Immature natural killer cell (primary cell): ENCODE measurements at regions not wholly inside any gene's neighbourhood (a gene's known extent, or its start where the extent isn't known, plus 50 kb on each side); places are given as distances from the start of the nearest gene placed in this dataset.

Experiments
- DNase-seq, 3 donors: peaks; one replicate each; pipeline ENCODE4 v3.0.0; 2022; ENCODE audit warnings: mixed read lengths in 1 of 3
- H3K27ac Mint-ChIP-seq, 6 donors: one replicate each; pipeline ENCODE4 v1.8.0; 2020; ENCODE audit warnings: mixed read lengths in 6 of 6, mild to moderate bottlenecking in 5 of 6, inconsistent platforms in 4 of 6, moderate library complexity in 3 of 6
- H3K27me3 Mint-ChIP-seq, 3 donors: one replicate each; pipeline ENCODE4 v1.8.0; 2020 to 2021; ENCODE audit warnings: low read depth in 3 of 3, mild to moderate bottlenecking in 3 of 3, mixed read lengths in 3 of 3, moderate library complexity in 3 of 3, inconsistent platforms in 1 of 3
- H3K36me3 Mint-ChIP-seq, 3 donors: one replicate each; pipeline ENCODE4 v1.8.0; 2020; ENCODE audit warnings: mixed read lengths in 3 of 3, inconsistent platforms in 2 of 3, mild to moderate bottlenecking in 2 of 3
- H3K4me1 Mint-ChIP-seq, 2 donors: one replicate each; pipeline ENCODE4 v1.8.0; 2020; ENCODE audit warnings: inconsistent platforms in 2 of 2, mild to moderate bottlenecking in 2 of 2, mixed read lengths in 2 of 2, moderate library complexity in 1 of 2
- H3K4me3 Mint-ChIP-seq, 5 donors: one replicate each; pipeline ENCODE4 v1.8.0; 2020; ENCODE audit warnings: mild to moderate bottlenecking in 5 of 5, mixed read lengths in 5 of 5, inconsistent platforms in 3 of 5, moderate library complexity in 3 of 5
- H3K9me3 Mint-ChIP-seq, 6 donors: one replicate each; pipeline ENCODE4 v1.8.0; 2020; ENCODE audit warnings: mild to moderate bottlenecking in 6 of 6, mixed read lengths in 6 of 6, inconsistent platforms in 4 of 6, moderate library complexity in 3 of 6

DNA sequence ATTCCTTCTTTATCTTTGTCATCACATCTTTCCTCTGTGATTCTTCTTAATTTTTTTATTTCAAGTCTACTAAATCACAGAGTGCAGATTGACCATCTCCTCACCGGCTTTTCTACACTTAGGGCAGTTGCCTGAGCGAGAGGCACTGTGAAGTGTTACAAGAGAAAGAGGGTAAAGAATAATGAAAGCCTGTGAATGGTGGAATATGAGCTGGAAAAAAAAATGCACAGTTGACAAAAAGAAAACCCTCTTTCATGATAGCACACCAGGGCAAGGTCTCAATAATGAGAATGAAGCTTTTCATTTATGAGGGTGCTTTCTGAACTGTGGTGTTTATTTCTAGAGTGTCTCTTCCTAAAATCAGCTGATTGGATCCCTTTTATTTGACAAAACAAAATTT lies 106.2 kb upstream of the PDE3A start:
- no peaks in the 10 kb centered on the region for H3K4me1 Mint-ChIP-seq
- H3K4me3 Mint-ChIP-seq = no peak overlapping the region
- H3K9me3 Mint-ChIP-seq = peaks cover 0 to 3% (median 0%) of the 10 kb centered on the region in 6 donors
- no peaks in the 10 kb centered on the region for H3K27me3 Mint-ChIP-seq
- no peak for DNase-seq
- H3K27ac Mint-ChIP-seq = no peak overlapping the region
- H3K36me3 Mint-ChIP-seq = no peaks in the 10 kb centered on the region

DNA sequence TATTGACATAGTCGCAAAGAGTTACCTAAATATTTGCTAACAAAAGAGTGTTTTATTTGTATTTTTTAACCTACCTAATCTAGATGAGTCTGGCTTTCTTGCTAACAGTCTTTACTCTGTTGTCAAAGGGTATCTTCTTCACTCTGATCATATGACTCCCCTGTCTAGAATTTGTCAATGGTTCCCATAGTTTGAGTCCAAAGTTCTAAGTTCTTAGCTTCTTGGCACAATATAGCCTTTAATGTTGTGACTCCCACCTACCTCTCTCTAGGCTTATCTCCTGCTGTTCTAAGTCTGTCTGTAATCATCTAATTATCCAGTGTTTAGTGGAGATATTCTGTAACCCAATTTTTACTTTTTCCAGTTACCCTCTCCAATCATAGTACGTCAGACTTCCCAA lies 104.3 kb upstream of the PDE3A start:
- no peak for DNase-seq
- no peaks in the 10 kb centered on the region for H3K4me1 Mint-ChIP-seq
- no peak overlapping the region for H3K27ac Mint-ChIP-seq
- H3K4me3 Mint-ChIP-seq = no peak overlapping the region
- no peaks in the 10 kb centered on the region for H3K36me3 Mint-ChIP-seq
- peaks cover 0 to 3% (median 0%) of the 10 kb centered on the region in 6 donors for H3K9me3 Mint-ChIP-seq
- H3K27me3 Mint-ChIP-seq = no peaks in the 10 kb centered on the region

DNA sequence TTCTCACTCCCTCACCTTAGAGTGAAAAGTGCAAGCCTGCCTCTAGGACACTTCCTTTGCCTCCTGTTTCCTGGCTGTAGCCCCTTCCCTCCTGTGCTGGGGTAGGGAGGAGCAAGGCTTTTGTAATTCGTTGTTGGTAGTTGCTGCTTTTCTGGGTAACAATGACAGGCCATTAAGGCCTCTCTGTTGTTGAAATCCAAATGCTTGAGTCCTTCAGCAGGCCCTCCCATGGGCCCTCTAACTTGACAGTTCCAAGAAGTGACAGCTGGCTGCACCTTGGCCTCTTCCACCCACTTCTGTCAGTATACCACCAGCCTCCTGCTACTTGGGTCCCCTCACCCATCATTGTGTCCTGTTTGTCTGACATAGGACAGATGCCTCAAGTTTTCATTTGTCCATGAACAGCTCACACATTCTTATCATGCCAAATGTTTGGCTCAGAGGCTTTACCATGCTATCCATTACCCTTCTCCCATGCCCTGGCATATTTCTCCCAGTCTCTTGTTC lies 103.7 kb upstream of the PDE3A start:
- no peak overlapping the region for H3K4me3 Mint-ChIP-seq
- H3K36me3 Mint-ChIP-seq = no peaks in the 10 kb centered on the region
- H3K4me1 Mint-ChIP-seq = no peaks in the 10 kb centered on the region
- H3K27me3 Mint-ChIP-seq = no peaks in the 10 kb centered on the region
- peaks cover 0 to 3% (median 0%) of the 10 kb centered on the region in 6 donors for H3K9me3 Mint-ChIP-seq
- DNase-seq = no peak
- H3K27ac Mint-ChIP-seq = no peak overlapping the region

DNA sequence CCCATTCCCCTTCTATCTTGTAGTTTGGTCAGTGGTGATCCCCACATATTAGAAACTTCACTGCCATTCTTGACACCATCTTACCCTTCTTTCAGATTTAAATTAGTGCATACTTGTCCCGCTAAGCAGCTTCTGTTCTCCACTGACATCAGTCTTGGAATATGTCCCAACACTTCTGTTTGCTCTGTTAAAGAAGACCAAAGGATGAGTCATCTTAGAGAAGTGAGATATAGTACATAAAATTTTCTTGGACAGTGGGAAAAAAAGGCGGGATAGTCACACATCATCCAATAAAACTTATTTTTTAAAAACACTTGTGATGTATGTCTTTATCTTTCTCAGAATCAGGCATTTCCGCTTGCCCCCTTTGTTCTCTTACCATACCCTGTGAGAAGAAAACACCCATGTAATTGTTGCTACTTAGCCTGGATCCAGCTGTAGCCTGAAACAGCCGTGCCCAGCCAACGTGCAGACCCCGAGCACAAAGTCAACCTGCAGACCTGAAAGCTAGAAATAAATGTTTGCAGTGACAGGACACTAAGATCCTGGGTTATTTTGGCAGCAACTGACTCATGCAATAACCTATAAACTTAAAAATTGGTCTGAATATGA lies 100.1 kb upstream of the PDE3A start:
- Mint-ChIP-seq H3K27me3 (no peaks in the 10 kb centered on the region), H3K27ac (no peak overlapping the region), H3K36me3 (no peaks in the 10 kb centered on the region), H3K4me1 (no peaks in the 10 kb centered on the region), H3K4me3 (no peak overlapping the region), H3K9me3 (peaks cover 0 to 3% (median 0%) of the 10 kb centered on the region in 6 donors)
- no peak for DNase-seq

DNA sequence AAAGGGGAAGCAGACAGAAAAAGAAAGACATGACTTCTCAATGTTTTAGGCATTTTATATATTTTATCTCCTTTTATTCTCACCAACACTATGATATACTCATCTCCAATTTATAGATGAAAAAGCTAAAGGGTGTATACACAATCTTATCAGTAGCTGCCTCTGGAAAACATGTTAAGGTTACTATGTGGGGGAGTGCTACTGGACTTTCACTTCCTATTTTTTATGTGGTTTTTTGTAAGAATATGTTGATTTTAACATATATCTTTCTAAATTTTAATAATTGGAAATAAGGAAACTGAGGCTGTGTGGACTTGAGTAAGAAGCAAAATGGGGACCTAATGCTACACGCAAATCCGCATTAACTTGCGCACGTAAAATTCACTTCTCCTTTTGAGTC lies 99.6 kb upstream of the PDE3A start:
- H3K27ac Mint-ChIP-seq = no peak overlapping the region
- no peak overlapping the region for H3K4me3 Mint-ChIP-seq
- H3K27me3 Mint-ChIP-seq = no peaks in the 10 kb centered on the region
- no peak for DNase-seq
- H3K4me1 Mint-ChIP-seq = no peaks in the 10 kb centered on the region
- peaks cover 0 to 3% (median 0%) of the 10 kb centered on the region in 6 donors for H3K9me3 Mint-ChIP-seq
- H3K36me3 Mint-ChIP-seq = no peaks in the 10 kb centered on the region

DNA sequence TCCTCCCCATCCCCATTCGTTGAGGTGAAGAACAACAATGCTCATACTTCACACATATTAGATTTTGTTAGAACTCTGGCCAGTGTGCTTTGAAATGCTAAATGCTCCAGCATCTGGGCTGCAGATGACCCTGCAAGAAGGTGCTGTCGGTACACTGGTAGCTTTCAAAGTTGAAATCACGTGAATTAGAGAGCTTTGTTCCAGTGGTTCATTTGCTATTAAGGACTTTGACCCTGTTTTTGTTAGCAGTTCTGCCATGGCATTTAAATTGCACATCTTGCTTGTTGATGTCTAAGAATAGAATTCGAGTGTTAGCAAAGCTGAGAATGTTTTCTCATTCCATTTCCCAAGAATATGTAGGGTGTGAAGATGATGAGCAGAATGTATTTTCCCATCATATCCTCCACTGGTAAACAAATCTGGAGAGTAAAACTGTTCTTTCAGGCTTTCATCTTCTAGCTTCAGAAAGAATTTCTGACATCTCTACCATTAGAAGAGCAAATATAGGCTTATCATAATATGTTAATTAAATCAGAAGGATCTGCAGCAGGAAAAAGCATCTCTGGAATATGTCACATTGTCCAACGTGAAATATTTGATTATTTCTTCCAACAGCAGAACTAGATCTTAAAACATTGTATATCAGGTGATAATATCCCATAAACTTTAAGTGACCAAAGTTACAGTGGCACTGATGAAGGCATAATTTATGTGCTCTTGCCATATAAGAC lies 98.8 kb upstream of the PDE3A start:
- H3K4me3 Mint-ChIP-seq = no peak overlapping the region
- H3K36me3 Mint-ChIP-seq = no peaks in the 10 kb centered on the region

DNA sequence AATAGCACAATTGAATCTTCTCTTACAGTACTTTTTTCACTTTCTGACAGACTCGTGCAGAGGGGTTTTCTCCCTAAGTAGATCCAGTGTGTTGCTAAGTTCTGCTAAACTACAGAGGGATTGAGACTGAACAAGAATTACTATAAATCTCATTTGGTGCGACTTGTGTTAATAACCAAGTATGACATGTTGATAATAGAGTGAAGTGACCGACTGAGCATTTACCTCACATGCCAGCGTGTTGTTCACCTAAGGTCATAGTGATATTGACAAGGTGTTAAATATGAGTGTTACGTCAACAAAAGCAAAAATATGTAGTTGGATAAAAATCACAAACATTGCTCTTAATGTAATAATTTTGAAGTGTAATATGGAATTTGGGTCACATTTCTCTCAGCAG lies 97.8 kb upstream of the PDE3A start:
- H3K9me3 Mint-ChIP-seq = peaks cover 0 to 3% (median 0%) of the 10 kb centered on the region in 6 donors
- H3K27ac Mint-ChIP-seq = no peak overlapping the region
- H3K4me3 Mint-ChIP-seq = no peak overlapping the region
- no peaks in the 10 kb centered on the region for H3K4me1 Mint-ChIP-seq
- H3K36me3 Mint-ChIP-seq = no peaks in the 10 kb centered on the region
- H3K27me3 Mint-ChIP-seq = no peaks in the 10 kb centered on the region
- DNase-seq = no peak

More for the DNA sequence above, 98.8 kb upstream of the PDE3A start:
- H3K27me3 Mint-ChIP-seq = no peaks in the 10 kb centered on the region
- H3K9me3 Mint-ChIP-seq = peaks cover 0 to 3% (median 0%) of the 10 kb centered on the region in 6 donors
- DNase-seq = no peak
- no peaks in the 10 kb centered on the region for H3K4me1 Mint-ChIP-seq
- H3K27ac Mint-ChIP-seq = no peak overlapping the region

DNA sequence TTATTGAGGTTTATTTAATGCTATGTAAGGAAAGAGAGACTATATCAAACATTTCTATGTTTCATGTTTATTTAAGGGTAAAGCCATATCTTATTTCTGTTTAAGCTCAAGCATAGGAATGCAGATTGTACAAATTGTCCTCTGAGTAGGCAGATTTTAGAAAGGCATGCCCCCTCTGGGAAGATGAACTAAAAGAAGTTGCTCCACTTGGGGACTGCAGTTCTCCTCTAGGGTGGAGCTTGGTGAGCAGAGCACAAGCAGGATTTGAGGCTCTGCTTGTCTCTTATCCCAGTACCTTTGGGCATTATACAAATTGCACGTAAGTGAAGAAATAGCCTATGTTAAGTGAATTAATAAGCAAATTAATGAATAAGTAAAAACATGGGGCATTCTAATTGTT lies 96.2 kb upstream of the PDE3A start:
- Mint-ChIP-seq H3K27ac (no peak overlapping the region), H3K4me3 (no peak overlapping the region)

DNA sequence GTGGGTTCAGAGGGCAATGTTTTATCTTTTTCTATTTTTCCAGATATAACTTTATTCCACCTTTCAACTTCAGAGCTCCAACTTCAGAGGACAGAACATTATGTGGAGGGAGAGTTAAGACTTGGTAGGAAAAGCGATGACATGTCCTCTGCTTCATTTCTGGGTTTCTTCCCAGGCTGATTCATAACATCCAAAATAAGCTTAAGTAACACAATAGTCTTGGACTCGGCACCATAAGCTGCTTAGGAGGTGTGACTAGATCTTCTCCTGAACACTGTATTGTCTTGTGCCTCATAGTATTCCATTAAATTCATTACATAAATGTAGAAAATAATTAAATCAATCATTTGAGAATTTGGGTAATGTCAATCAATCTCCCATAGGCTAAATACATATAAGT lies 95.5 kb upstream of the PDE3A start:
- Mint-ChIP-seq H3K36me3 (no peaks in the 10 kb centered on the region), H3K4me1 (no peaks in the 10 kb centered on the region)
- DNase-seq = no peak

More for the DNA sequence above, 96.2 kb upstream of the PDE3A start:
- Mint-ChIP-seq H3K9me3 (peaks cover 0 to 3% (median 0%) of the 10 kb centered on the region in 6 donors), H3K27me3 (no peaks in the 10 kb centered on the region), H3K4me1 (no peaks in the 10 kb centered on the region), H3K36me3 (no peaks in the 10 kb centered on the region)
- DNase-seq = no peak

DNA sequence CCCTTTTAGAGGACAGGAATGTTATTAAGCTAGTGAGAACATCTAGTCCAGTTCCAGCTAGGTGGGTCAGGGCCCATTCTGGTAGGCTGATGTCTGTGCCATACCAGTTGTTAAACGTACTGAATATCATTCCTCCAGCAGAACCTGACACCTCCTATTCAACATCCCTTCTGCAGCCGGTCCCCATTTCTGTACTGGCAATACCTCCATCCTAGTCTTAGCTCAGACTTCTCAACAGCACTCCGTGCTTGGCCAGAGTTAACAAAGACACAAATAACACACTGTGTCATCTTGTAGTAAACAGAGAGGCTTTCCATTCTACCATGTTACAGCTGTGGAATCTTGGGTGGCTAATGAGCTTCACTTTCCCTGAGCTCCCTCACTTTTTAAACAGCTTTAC lies 94.3 kb upstream of the PDE3A start:
- H3K27me3 Mint-ChIP-seq = no peaks in the 10 kb centered on the region
- no peak overlapping the region for H3K27ac Mint-ChIP-seq
- H3K36me3 Mint-ChIP-seq = no peaks in the 10 kb centered on the region
- no peaks in the 10 kb centered on the region for H3K4me1 Mint-ChIP-seq
- H3K9me3 Mint-ChIP-seq = no peaks in the 10 kb centered on the region
- no peak for DNase-seq
- no peak overlapping the region for H3K4me3 Mint-ChIP-seq

More for the DNA sequence above, 95.5 kb upstream of the PDE3A start:
- peaks cover 0 to 2% (median 0%) of the 10 kb centered on the region in 6 donors for H3K9me3 Mint-ChIP-seq
- no peak overlapping the region for H3K27ac Mint-ChIP-seq
- no peak overlapping the region for H3K4me3 Mint-ChIP-seq
- no peaks in the 10 kb centered on the region for H3K27me3 Mint-ChIP-seq

DNA sequence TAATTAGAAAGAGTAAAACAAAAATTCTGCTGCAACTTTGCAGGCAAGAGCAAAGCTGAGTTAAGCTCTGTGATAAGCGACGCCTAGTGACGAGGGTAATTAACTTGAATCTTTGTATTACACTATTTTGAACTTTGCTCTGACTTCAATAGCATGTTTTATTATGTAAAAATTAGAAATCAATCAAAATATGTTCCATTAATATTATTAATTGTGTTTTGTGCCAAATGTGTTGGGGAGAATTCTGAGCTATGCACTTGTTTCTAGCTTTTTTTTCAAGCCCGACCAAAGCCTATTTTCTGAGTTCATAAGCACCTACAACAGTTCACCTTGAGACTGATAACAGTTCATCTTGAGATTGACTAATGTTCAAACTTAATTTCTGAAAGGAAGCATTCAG lies 90.1 kb upstream of the PDE3A start:
- Mint-ChIP-seq H3K27me3 (peaks cover 0 to 2% (median 0%) of the 10 kb centered on the region in 3 donors), H3K9me3 (no peaks in the 10 kb centered on the region), H3K4me3 (no peak overlapping the region), H3K27ac (no peak overlapping the region), H3K4me1 (no peaks in the 10 kb centered on the region), H3K36me3 (no peaks in the 10 kb centered on the region)
- DNase-seq = no peak

DNA sequence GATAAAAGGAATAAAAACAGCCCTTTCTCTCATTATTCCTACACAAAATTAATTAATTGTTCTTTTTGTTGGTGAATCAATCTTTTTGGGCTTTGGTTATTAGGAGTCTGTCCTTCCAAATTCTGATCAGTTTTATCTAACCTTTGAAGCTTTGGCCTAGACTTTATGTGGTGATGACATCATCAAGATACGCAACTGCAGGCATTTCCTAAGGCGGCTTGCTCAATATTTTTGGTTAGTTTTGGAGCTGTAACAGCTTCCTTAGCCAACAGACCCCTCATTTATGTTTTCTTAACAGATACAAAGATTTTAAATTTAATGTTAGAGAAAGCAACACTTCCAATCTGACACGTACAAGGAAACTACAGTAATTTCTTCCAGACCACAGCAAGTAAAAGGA lies 87.8 kb upstream of the PDE3A start:
- Mint-ChIP-seq H3K36me3 (no peaks in the 10 kb centered on the region), H3K4me1 (no peaks in the 10 kb centered on the region), H3K4me3 (no peak overlapping the region), H3K27ac (no peak overlapping the region), H3K9me3 (no peaks in the 10 kb centered on the region), H3K27me3 (peaks cover 0 to 2% (median 0%) of the 10 kb centered on the region in 3 donors)
- no peak for DNase-seq

DNA sequence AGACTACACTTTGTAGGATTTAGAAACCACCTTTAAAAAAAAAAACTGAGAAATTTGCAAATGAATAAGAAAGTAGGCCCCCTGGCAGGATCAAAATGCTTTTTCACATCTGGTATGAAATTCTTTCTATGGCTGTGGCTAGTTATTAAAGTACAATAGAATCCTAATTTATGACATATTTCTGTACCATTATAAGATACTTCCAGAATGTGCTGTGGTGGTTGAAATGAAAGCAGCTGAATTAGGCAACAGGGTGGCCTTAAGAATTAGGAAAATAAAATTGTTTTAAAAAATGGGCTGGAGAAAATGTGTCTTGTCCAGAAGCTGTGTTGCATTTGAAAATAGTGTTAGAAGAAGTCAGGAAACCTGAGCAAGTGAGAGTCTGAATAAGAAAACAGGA lies 85.9 kb upstream of the PDE3A start:
- H3K4me1 Mint-ChIP-seq = no peaks in the 10 kb centered on the region
- DNase-seq = no peak
- H3K27ac Mint-ChIP-seq = no peak overlapping the region
- H3K27me3 Mint-ChIP-seq = peaks cover 0 to 2% (median 0%) of the 10 kb centered on the region in 3 donors
- H3K36me3 Mint-ChIP-seq = no peaks in the 10 kb centered on the region
- H3K9me3 Mint-ChIP-seq = peaks cover 0 to 6% (median 0%) of the 10 kb centered on the region in 6 donors
- no peak overlapping the region for H3K4me3 Mint-ChIP-seq

DNA sequence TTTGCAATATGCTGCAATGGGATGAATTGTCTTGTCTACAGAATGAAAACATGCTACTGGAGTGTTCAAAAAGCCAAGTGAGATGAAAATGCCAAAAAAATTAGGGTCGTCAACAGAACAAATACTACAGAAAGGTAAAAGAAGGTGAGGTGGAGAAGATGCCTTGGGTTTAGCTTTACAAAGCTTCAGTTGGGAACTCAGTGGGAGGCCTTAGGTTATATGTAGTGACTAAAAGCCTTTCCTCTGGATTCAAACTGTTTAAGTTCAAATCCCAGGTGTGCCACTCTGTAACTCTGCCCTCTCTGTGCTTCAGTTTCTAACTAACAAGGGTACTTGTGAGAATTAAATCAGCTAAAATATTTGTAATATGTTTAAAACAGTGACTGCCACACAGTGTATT lies 84.9 kb upstream of the PDE3A start:
- no peak overlapping the region for H3K4me3 Mint-ChIP-seq
- DNase-seq = no peak
- H3K4me1 Mint-ChIP-seq = no peaks in the 10 kb centered on the region
- peaks cover 0 to 2% (median 0%) of the 10 kb centered on the region in 3 donors for H3K27me3 Mint-ChIP-seq
- no peaks in the 10 kb centered on the region for H3K36me3 Mint-ChIP-seq
- H3K27ac Mint-ChIP-seq = no peak overlapping the region
- H3K9me3 Mint-ChIP-seq = peaks cover 0 to 12% (median 1%) of the 10 kb centered on the region in 6 donors
